ENCODE measurements at regions not wholly inside any gene's neighbourhood (a gene's known extent, or its start where the extent isn't known, plus 50 kb on each side); places are given as distances from the start of the nearest gene placed in this dataset.

DNA sequence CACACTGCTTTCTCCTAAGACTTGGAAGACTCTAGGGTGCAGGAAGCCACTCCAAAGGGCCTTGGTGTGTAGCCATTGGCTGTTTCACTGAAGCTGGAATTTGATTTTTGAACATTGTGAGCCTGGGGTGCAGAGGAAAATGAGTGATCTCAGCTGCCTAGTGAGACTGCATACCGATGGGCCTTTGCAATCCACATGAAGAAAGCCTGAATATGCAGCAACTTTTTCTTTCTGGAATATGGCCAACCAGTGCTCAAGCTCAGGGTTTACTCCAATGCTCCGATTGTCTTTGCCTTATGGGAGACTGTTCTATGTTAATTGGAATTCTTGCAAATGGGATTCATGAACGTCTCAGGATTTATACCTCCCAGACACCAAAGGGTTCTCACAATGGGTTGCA is 242.6 kb downstream of the DOK5 start:
- no peak for TF ChIP-seq CTCF (IDR thresholded peaks at IDR 0.05)
- DNase-seq (ENCODE audit: low spot score): no peak
- Histone ChIP-seq H3K9me3 (no peaks in the 10 kb centered on the region), H3K4me3 (no peak overlapping the region), H3K27me3 (replicated peaks; ENCODE audit: insufficient read depth) (no peaks in the 10 kb centered on the region), H3K27ac (no peak overlapping the region), H3K36me3 (no peaks in the 10 kb centered on the region), H3K4me1 (ENCODE audit: control insufficient read depth in 1 of 2, low read depth in 2 of 2) (no peaks in the 10 kb centered on the region)
- no peak for ATAC-seq (ENCODE audit: insufficient number of reproducible peaks, low FRiP score, low read depth)

GRCh38 chr20:54716790-54717189 is 241.4 kb downstream of the DOK5 start:
- DNase-seq (ENCODE audit: low spot score) (no peak), ATAC-seq (ENCODE audit: insufficient number of reproducible peaks, low FRiP score, low read depth) (no peak)
- no peak overlapping the region for H3K27ac ChIP-seq
- H3K36me3 ChIP-seq: no peaks in the 10 kb centered on the region
- no peak for TF ChIP-seq CTCF (IDR thresholded peaks at IDR 0.05)
- H3K27me3 ChIP-seq (replicated peaks; ENCODE audit: insufficient read depth): no peaks in the 10 kb centered on the region
- no peaks in the 10 kb centered on the region for H3K9me3 ChIP-seq
- H3K4me1 ChIP-seq (ENCODE audit: control insufficient read depth in 1 of 2, low read depth in 2 of 2): no peaks in the 10 kb centered on the region
- H3K4me3 ChIP-seq: no peak overlapping the region

DNA sequence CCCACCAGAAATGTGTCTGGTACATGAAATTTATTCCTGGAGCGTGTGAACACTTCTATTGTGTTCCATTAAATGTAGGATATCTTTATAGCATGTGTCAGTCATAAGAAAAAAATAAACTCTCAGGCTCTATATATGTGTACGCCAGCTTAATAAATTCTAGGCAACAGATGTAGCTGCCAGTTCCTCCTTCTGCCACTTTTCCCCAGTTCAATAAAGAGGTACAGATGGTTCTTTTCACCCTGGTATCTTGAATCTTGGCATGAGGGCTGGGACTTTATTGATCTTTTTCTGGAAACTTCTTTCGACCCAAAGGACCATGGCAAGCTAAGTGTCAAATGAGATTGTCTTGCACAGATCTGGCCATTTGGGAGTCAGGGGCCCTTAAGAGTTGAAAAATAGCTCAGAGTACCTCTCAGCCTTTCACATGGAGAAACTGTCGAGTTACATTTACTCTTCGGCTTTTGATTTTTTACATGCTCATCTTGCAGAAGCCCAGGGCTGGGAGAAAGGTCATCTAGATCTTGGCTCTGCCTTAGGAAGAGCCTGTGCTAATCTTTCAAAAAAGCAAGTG is 240.9 kb downstream of the DOK5 start:
- no peak for TF ChIP-seq CTCF (IDR thresholded peaks at IDR 0.05)
- Histone ChIP-seq H3K9me3 (no peaks in the 10 kb centered on the region), H3K27me3 (replicated peaks; ENCODE audit: insufficient read depth) (no peaks in the 10 kb centered on the region), H3K4me1 (ENCODE audit: control insufficient read depth in 1 of 2, low read depth in 2 of 2) (no peaks in the 10 kb centered on the region), H3K4me3 (no peak overlapping the region), H3K36me3 (no peaks in the 10 kb centered on the region), H3K27ac (no peak overlapping the region)
- no peak for ATAC-seq (ENCODE audit: insufficient number of reproducible peaks, low FRiP score, low read depth)
- DNase-seq (ENCODE audit: low spot score): no peak

DNA sequence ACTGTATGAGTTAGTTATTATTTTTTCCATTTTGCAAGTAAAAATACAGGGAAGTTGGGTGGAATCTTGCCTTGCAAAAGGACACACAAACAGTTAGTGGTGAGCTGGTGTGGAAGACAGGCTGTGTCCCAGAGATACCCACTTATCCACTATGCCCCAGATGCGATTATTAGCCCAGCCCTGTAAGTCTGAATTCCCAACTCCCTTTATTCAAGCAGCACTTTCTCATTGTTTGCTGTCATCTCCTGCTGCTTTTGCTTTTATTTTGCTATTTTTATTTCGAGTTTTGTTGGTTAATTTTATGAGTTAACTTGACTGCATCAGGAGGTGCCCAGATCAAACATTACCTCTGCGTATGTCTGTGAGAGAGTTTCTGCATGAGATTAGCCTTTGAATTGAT is 239.4 kb downstream of the DOK5 start:
- no peak for TF ChIP-seq CTCF (IDR thresholded peaks at IDR 0.05)
- no peak for ATAC-seq (ENCODE audit: insufficient number of reproducible peaks, low FRiP score, low read depth)
- H3K36me3 ChIP-seq: no peaks in the 10 kb centered on the region
- H3K27me3 ChIP-seq (replicated peaks; ENCODE audit: insufficient read depth): no peaks in the 10 kb centered on the region
- no peaks in the 10 kb centered on the region for H3K9me3 ChIP-seq
- no peak for DNase-seq (ENCODE audit: low spot score)
- H3K4me3 ChIP-seq: no peak overlapping the region
- no peak overlapping the region for H3K27ac ChIP-seq
- H3K4me1 ChIP-seq (ENCODE audit: control insufficient read depth in 1 of 2, low read depth in 2 of 2): no peaks in the 10 kb centered on the region

DNA sequence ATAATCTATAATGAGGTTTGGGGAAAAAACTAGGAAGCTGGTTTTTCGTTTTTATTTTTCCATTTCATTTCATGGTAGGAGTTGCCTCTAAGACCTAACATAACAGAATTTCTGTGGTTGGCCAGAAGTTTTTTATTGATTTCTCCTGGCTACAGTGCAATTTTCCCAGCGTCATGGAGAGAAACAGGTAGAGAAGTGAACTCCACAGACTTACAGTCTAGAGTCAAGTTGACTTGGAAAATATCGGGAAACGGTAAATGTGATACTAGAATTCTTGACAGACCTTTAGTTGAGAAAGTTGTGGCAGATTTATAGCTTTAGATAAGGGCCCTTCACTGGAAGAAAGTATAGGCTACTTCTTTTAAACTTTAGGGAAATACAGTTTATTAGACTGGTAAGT is 238.3 kb downstream of the DOK5 start:
- ATAC-seq (ENCODE audit: insufficient number of reproducible peaks, low FRiP score, low read depth) (no peak), DNase-seq (ENCODE audit: low spot score) (no peak)
- H3K9me3 ChIP-seq: no peaks in the 10 kb centered on the region
- no peaks in the 10 kb centered on the region for H3K36me3 ChIP-seq
- no peak overlapping the region for H3K4me3 ChIP-seq
- no peaks in the 10 kb centered on the region for H3K27me3 ChIP-seq (replicated peaks; ENCODE audit: insufficient read depth)
- no peak overlapping the region for H3K27ac ChIP-seq
- TF ChIP-seq CTCF (IDR thresholded peaks at IDR 0.05): no peak
- no peaks in the 10 kb centered on the region for H3K4me1 ChIP-seq (ENCODE audit: control insufficient read depth in 1 of 2, low read depth in 2 of 2)
